GM12878 (cell line): ENCODE measurements at regions not wholly inside any gene's neighbourhood (a gene's known extent, or its start where the extent isn't known, plus 50 kb on each side); places are given as distances from the start of the nearest gene placed in this dataset.

ENCODE experiments used
- CEBPB ChIP-seq, 2 experiments: fragments of 150-350 bp in 1 of 2; IDR thresholded peaks; 2 replicates each; pipeline ENCODE4 v1.6.1; 2012 to 2014; ENCODE audit warnings: low read depth in 2 of 2, low read length in 2 of 2, borderline replicate concordance in 1 of 2, inconsistent platforms in 1 of 2
- CHD4 ChIP-seq: fragments of 200-600 bp; sonication (generic); IDR thresholded peaks from 2 replicates; pipeline ENCODE4 v1.6.1; 2016; ENCODE audit warnings: mild to moderate bottlenecking
- CREB1 ChIP-seq: IDR thresholded peaks from 2 replicates; pipeline ENCODE4 v1.6.1; 2012; ENCODE audit warnings: low read depth, mild to moderate bottlenecking, inconsistent platforms
- EGR1 ChIP-seq, 2 experiments: IDR thresholded peaks; 1 replicate in 1 of 2; 2 replicates in 1 of 2; pipeline ENCODE4 v1.6.1; 2011 to 2012; ENCODE audit warnings: low read depth in 2 of 2, low read length in 2 of 2, borderline replicate concordance in 1 of 2, mild to moderate bottlenecking in 1 of 2, moderate library complexity in 1 of 2
- HDAC2 ChIP-seq: fragments of 200-600 bp; sonication (generic); IDR thresholded peaks from 2 replicates; pipeline ENCODE4 v1.6.1; 2017
- JUND ChIP-seq: IDR thresholded peaks from 2 replicates; pipeline ENCODE4 v1.6.1; 2012; ENCODE audit warnings: low read depth, mild to moderate bottlenecking, low read length, improper control_type of control experiment, moderate library complexity
- POLR2AphosphoS5 ChIP-seq: IDR thresholded peaks from 2 replicates; pipeline ENCODE4 v1.6.1; 2011; ENCODE audit warnings: mild to moderate bottlenecking, low read length, inconsistent platforms
- SIN3A ChIP-seq: IDR thresholded peaks from 2 replicates; pipeline ENCODE4 v1.6.1; 2012; ENCODE audit warnings: low read depth, low read length, improper control_type of control experiment
- SP1 ChIP-seq: IDR thresholded peaks from one replicate; pipeline ENCODE4 v1.6.1; 2011; ENCODE audit warnings: low read depth, low read length
- TCF12 ChIP-seq: IDR thresholded peaks from 2 replicates; pipeline ENCODE4 v1.6.1; 2011; ENCODE audit warnings: low read depth, mild to moderate bottlenecking, low read length
- YY1 ChIP-seq: IDR thresholded peaks from 2 replicates; pipeline ENCODE4 v1.6.1; 2011; ENCODE audit warnings: low read depth, mild to moderate bottlenecking, low read length
- TF ChIP-seq, protein P1 (sequence below), 3 experiments: IDR thresholded peaks in 2 of 3; conservative IDR thresholded peaks in 1 of 3; 2 replicates each; pipeline ENCODE4 v1.5.1; 2011; ENCODE audit warnings: low read depth in 3 of 3, low read length in 3 of 3, mild to moderate bottlenecking in 3 of 3, control low read depth in 2 of 3, moderate library complexity in 2 of 3, inconsistent platforms in 1 of 3, mixed read lengths in 1 of 3; ENCODE audit not compliant: control insufficient read depth in 2 of 3, insufficient read depth in 1 of 3; ENCODE audit errors: extremely low read depth in 1 of 3

- TF ChIP-seq POLR2AphosphoS5 (no peak), HDAC2 (no peak), SIN3A (no peak), EGR1 (IDR thresholded peaks at IDR 0.05; ENCODE audit: borderline replicate concordance in 1 of 2, low read depth in 2 of 2, low read length in 2 of 2) (peak in 1 of 2 experiments; percentile 69; a peak in 2 of 3 replicates), CEBPB (IDR thresholded peaks at IDR 0.05; ENCODE audit: borderline replicate concordance in 1 of 2, low read depth in 2 of 2, low read length in 2 of 2) (no peak), CHD4 (no peak), JUND (no peak), CREB1 (no peak), SP1 (no peak), TCF12 (no peak), YY1 (peak; percentile 71)
- TF ChIP-seq, protein P1, sequence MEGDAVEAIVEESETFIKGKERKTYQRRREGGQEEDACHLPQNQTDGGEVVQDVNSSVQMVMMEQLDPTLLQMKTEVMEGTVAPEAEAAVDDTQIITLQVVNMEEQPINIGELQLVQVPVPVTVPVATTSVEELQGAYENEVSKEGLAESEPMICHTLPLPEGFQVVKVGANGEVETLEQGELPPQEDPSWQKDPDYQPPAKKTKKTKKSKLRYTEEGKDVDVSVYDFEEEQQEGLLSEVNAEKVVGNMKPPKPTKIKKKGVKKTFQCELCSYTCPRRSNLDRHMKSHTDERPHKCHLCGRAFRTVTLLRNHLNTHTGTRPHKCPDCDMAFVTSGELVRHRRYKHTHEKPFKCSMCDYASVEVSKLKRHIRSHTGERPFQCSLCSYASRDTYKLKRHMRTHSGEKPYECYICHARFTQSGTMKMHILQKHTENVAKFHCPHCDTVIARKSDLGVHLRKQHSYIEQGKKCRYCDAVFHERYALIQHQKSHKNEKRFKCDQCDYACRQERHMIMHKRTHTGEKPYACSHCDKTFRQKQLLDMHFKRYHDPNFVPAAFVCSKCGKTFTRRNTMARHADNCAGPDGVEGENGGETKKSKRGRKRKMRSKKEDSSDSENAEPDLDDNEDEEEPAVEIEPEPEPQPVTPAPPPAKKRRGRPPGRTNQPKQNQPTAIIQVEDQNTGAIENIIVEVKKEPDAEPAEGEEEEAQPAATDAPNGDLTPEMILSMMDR (IDR thresholded peaks at IDR 0.05 in 2 of 3, conservative IDR thresholded peaks at IDR 0.05 in 1 of 3; ENCODE audit: control insufficient read depth in 2 of 3, extremely low read depth in 1 of 3, insufficient read depth in 1 of 3, low read depth in 3 of 3, low read length in 3 of 3), result no peak
Measured at GRCh38 chr3:72247126-72247525, 462.2 kb upstream of the PROK2 start.
